GM18498 (cell line): ENCODE measurements at regions not wholly inside any gene's neighbourhood (a gene's known extent, or its start where the extent isn't known, plus 50 kb on each side); places are given as distances from the start of the nearest gene placed in this dataset.
"Not testable (repeated sequence)": the region's sequence is repeated elsewhere in the genome, so short reads cannot be mapped to it uniquely, and the experiment has no call there.

Source experiments
- ATAC-seq: cut with Tn5 transposase; IDR thresholded peaks from one replicate; pipeline ENCODE4 v1.9.1; 2021; ENCODE audit warnings: mild to moderate bottlenecking, moderate library complexity; ENCODE audit not compliant: unreplicated experiment

DNA sequence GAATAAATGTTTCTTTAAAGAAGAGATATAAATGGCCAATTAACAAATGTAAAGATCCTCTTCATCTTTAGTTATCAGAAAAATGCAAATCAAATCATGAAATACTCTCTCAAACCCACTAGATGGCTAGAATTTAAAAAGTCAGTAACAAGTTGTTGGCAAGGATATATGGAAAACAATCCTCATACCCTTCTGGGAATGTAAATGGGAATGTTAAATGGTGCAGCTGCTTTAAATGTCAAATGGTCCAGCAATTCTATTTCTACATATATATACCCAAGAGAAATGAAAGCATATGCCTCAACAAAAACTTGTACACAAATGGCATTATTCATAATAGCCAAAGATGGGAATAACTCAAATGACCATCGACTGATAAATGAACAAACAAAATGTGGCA is 283.5 kb downstream of the RWDD3 start:
- no peak for ATAC-seq

- ATAC-seq: no peak
Observed at GRCh38 chr1:95518310-95518709, 284.3 kb downstream of the RWDD3 start.

DNA sequence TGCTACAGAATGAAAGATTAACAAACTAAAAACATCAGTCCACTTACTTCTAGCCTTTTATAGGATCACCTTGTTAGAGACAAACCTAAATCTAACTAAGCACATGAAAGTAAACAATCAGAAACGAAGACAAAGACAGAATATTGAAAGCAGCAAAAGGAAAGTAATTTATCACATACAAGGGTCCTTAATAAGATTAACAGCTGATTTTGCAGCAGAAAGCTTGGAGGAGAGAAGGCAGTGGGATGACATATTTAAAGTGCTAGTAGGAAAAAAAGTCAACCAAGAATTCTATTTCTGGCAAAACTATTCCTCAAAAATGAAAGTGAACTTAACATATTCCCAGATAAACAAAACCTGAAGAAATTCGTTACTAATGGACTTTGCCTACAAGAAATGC is 286.4 kb downstream of the RWDD3 start:
- no peak for ATAC-seq

DNA sequence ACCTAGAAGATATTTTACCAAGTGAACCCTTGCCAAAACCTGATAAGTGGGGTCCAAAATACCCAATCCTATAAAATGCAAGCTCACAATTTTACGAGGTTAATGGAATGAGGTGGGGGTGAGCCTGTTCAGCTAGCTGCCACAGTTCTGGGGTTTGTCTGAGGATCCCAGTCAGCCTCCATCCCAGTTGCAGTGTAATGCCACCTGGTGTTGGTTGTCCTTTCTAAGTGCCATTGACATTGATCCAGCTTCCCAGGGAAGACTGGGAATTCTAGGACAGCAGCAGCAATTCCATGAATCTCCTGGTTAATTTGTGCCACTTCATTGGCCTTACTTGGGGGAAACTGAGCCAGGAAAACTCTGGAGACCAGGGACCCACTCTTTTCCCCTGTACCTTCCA is 298.3 kb downstream of the RWDD3 start:
- ATAC-seq: no peak

GRCh38 chr1:95534985-95535384 is 301.0 kb downstream of the RWDD3 start:
- ATAC-seq: no peak

DNA sequence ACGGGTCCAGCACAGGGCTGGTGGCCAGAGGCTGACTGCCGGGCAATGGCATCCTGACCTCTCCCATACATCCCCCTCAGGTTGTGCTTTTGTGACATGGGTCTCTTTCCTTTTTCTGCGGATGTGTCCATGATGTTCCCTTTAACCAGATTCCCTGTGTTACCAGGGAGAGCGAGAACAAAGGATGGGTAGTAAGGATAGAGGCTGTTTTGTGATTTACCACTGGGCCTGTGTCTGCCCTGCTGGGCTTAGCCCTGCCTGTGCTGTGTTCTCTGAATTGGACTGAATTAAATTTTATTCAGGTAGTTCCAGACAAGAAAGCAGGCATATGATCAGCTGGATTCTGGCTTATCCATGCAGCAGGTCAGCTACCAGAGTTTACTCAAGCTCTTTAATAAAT is 301.6 kb downstream of the RWDD3 start:
- no peak for ATAC-seq

- no peak for ATAC-seq
Observed at GRCh38 chr1:95536501-95536900, 302.5 kb downstream of the RWDD3 start.

DNA sequence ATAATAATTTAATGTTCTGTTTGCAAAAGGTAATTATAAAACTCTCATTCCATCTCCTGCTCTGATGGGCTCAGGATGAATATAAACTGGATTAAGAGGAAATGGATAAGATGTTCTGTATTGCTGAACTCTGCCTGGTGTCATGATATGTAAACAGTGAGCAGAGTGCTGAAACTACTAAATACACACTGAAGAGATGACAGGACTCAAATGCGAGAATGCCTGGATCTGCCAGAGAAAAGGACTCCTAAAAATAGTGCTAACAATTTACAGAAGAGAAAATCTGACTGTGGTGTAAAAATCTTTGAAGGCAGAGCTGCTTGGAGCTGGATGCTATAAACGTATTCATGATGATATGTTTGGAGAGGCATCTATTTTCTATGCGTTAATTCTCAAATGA is 303.2 kb downstream of the RWDD3 start:
- ATAC-seq: no peak

- ATAC-seq: not testable (repeated sequence)
Observed at GRCh38 chr1:95538242-95538641, 304.2 kb downstream of the RWDD3 start.

DNA sequence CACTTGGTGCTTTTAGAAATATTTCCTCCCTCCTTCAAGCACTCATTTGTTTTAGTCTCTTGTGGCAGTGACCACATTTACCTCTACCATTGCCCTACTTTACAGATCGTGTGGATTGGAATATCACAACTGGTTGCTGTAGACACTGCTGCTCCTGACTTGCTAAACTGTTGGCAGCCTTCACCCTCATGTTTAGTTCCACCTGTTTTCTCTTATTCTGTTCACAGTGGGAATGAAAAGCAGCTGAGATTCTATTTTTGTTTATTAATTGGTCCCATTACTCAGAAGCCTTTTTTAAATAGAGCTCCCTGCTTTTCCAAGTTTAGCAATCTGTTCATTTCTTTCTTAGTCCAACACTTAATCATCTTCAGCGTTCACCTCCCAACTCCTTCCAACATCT is 308.9 kb downstream of the RWDD3 start:
- no peak for ATAC-seq

- ATAC-seq: no peak
Observed at GRCh38 chr1:95547005-95547404, 313.0 kb downstream of the RWDD3 start.

DNA sequence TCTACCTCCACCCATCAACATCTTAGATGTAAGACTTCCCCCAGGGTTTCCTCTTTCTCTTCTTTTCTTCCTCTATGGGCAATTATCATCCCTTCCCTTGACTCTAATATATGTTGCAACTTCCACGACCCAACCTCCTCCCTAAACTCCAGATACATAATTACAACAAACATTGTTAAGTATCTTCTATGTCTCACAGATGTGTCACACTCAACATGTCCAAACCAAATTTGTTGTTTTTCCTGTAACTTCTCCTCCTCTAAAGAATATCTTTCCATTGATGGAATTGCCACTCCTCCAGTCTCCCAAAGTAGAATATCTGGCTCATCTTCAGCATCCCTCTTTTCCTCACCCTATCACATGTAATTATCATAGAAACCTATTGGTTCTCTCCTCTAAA is 314.2 kb downstream of the RWDD3 start:
- no peak for ATAC-seq

- no peak for ATAC-seq
Observed at GRCh38 chr1:95551201-95551600, 317.2 kb downstream of the RWDD3 start.

- no peak for ATAC-seq
Observed at GRCh38 chr1:95553595-95553994, 319.6 kb downstream of the RWDD3 start.

- no peak for ATAC-seq
Observed at GRCh38 chr1:95554408-95554807, 320.4 kb downstream of the RWDD3 start.

DNA sequence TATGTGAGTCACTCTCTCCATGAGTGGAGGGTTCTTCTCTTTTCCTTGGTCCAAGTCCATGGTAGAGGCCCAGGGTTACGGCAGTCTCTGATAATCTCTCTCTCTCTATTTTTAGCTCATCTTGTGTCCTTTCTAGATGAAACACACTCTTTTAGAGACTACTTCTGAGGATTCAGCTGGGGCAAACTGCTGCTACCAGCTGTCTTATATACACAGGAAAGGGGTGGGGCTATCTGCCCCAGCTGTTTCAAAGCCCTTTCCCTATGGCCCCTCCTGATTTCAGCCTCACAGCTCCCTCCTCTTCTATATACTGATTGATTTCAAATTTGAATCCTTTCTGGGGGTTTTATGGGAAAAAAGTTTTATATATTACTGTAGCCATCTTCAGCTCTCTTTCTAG is 324.8 kb downstream of the RWDD3 start:
- ATAC-seq: no peak

DNA sequence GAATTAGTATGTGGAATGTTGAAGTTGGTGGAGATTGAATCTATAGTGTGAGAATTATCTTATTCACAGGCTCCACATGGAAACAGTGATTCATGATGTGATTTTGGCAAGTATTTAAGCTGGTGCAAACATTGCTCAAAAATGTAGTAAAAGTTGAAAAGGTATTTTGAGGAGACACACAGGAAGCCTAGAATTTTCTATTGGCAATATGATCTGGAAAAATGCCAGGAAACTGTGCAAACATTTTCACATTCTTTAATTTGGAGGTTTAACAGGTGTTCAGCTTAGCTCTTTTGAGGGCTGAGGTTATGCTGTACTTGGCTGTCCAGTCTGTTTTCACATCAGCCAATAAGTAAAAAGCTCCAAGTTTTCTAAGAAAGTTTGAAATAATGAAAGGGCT is 327.3 kb downstream of the RWDD3 start:
- ATAC-seq: no peak

- no peak for ATAC-seq
Observed at GRCh38 chr1:95562230-95562629, 328.2 kb downstream of the RWDD3 start.

DNA sequence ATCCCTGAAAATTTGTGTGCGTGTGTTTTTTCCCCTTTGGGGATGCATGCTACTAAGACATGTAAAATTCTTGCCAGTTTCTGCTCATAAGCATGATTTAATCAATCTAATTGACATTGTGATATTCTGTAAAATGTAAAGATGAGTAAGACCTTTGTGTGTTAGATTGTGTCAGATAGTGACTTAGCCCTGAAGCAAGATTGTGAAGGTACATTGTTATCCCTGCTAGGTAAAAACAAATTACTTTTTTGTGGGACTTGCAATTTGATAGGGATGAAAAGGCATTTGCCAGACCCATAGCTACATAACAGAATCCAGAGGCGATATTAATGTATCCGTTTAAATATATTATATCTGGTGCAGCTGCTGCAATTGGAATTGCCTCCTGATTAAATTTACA is 338.0 kb downstream of the RWDD3 start:
- ATAC-seq: no peak

GRCh38 chr1:95572962-95573361 is 339.0 kb downstream of the RWDD3 start:
- ATAC-seq: no peak

- ATAC-seq: no peak
Observed at GRCh38 chr1:95575291-95575690, 341.3 kb downstream of the RWDD3 start.

GRCh38 chr1:95578462-95578861 is 344.5 kb downstream of the RWDD3 start:
- ATAC-seq: no peak

DNA sequence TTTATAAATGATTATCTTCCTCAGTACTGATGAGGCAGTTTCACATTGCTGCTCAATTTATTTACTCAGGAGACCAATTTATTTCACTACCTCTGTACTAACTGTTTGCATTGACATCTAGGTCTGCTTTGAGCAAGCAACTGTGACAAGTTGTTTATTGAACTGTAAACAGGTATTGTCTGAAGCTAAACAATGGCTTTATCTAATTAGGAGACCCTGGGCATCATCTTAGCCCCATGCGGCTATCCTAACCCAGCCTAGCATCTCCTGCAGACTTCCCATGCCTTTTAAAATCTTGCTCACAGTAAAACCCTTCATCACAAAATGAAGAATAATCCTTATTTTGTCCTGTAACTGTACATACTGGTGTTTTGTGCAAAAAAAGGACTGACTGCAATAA is 348.2 kb downstream of the RWDD3 start:
- ATAC-seq: no peak

DNA sequence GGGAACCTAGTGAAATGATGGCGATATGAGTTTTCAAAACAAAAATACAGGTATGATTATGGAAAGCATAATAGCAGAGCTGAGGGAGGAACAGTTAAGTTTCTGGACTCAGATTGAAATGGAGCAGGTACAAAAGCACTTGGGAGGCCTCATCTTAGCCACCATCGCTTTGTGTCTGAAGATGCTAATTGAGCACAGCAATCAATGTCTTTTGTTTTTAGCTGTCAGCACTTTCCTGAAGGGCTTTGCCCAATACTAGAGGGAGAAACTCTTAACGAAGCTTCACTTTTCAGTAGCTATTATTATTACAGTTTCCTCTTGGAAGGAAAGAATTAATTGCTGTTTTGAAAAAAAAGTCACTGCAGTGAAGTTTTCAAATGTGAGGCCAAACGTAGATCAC is 348.7 kb downstream of the RWDD3 start:
- ATAC-seq: no peak
